HG03103 (cell line): ENCODE measurements at regions not wholly inside any gene's neighbourhood (a gene's known extent, or its start where the extent isn't known, plus 50 kb on each side); places are given as distances from the start of the nearest gene placed in this dataset.

ENCODE experiments used
- ATAC-seq: cut with Tn5 transposase; IDR thresholded peaks from one replicate; pipeline ENCODE4 v1.9.1; 2021; ENCODE audit warnings: low read depth; ENCODE audit not compliant: unreplicated experiment

DNA sequence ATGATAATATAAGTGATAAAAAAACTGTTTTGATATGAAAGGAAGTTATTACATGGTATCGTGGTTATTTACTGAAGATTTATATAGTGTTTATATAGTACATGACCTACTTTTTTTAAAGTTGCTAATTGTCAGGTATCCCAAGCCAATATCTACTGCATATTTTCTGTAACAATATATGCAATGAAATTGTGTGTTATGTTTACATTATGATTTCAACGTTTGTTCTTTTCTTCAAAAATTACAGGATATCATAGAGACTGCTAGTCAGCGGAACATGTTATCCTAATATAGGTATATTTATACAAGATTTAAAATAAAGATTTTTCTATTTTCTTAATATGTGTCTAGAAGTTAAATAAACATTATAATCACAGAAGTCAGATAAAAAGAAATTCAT, 167.5 kb upstream of the DPYD start:
- no peak for ATAC-seq

GRCh38 chr1:98086796-98087441, 166.1 kb upstream of the DPYD start:
- no peak for ATAC-seq

DNA sequence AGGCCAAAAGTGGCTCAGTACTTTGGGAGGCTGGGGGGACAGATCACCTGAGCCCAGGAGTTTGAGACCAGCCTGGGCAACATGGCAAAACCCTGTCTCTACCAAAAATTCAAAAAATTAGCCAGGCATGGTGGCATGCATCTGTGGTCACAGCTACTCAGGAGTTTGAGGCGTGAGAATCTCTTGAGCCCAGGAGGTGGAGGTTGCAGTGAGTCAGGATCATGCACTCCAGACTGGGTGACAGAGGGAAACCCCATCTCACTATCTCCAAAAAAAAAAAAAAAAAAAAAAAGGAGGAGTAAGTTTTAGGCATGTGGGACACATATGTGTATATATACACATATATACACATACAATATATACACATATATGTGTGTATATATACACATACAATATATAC, 165.3 kb upstream of the DPYD start:
- ATAC-seq, result no peak

- ATAC-seq, result no peak
Observed at GRCh38 chr1:98084188-98084587, 163.4 kb upstream of the DPYD start.

- ATAC-seq, result no peak
Observed at GRCh38 chr1:98081944-98082343, 161.1 kb upstream of the DPYD start.

DNA sequence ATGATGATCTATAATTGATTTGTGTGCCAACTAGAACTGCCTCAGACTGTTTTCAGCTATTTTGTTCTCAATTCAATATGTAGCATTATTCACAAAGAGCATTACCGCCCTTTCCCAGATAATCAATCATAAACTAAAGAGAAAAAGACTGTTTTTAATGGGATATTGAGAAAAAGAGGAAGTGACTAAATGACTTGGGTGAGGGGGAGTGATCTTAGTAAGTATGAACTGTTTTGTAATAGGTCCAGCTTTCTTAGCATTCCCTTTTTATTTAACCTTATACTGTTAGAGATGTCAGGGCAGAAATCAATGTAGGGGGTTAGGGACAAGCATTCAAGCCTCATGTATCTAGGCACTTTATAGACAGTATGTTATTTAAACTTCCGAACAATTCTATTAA, 157.8 kb upstream of the DPYD start:
- no peak for ATAC-seq

DNA sequence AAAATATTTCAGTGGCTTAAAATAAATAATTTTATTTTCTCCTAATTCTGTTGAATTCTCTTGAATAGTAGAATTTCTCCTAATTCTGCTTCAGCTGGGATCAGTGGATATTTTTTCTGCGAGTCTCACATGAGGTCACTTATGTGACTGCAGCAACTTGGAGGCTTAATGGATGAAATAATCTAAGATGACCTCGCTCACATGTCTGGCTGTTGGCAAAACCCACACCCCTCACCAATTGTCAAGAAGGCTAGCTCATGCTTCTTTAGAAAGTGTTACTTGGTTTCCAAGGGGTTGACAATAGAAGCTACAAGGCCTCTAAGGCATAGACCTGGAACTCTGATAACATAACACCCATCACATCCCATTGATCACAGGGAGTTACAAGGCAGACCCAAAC, 156.9 kb upstream of the DPYD start:
- ATAC-seq, result no peak

- no peak for ATAC-seq
Observed at GRCh38 chr1:98075626-98076025, 154.8 kb upstream of the DPYD start.

- ATAC-seq, result no peak
Observed at GRCh38 chr1:98073823-98074222, 153.0 kb upstream of the DPYD start.

DNA sequence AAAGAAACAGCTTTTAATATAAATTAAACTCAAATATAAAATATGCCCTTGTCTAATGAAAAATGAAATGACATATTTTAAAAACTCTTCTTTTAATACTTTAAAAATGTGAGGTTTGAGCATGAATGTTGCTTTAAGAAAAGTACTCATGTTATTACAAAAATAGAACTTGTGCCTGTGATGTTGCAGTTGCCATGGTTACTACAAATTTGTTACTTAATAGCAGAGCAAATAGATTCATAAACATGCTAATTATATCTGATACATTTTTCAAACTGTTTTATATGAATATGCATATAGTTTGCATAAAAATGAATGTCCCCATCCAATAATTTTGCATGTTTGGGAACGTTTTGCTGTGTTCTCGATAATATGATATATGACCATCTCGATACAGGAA, 152.3 kb upstream of the DPYD start:
- ATAC-seq, result no peak

DNA sequence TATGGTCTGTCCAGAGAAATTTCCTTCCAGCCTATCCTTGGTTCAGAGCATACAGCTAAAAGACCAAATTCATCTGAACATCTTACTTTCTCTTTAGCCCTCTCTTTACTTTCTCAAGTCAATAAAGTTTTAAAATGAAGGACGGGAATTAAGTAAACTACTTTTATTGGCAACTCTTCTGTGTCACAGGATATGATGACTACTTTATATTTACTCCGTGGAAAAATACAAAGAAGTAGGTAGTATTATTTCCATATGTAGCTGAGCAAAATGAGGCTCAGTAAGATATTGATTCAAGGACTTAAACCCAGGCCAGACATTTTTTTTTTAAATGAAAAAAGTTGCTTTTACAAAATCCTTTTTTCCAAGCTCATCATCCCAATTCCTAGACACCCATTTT, 151.2 kb upstream of the DPYD start:
- no peak for ATAC-seq

GRCh38 chr1:98068016-98068415, 147.2 kb upstream of the DPYD start:
- no peak for ATAC-seq

GRCh38 chr1:98066911-98067310, 146.1 kb upstream of the DPYD start:
- no peak for ATAC-seq

GRCh38 chr1:98059620-98060019, 138.8 kb upstream of the DPYD start:
- ATAC-seq, result no peak

GRCh38 chr1:98058676-98059075, 137.8 kb upstream of the DPYD start:
- ATAC-seq, result no peak

- no peak for ATAC-seq
Observed at GRCh38 chr1:98057236-98057910, 136.5 kb upstream of the DPYD start.

GRCh38 chr1:98056781-98057180, 135.9 kb upstream of the DPYD start:
- ATAC-seq, result no peak

GRCh38 chr1:98055457-98055856, 134.6 kb upstream of the DPYD start:
- ATAC-seq, result no peak

DNA sequence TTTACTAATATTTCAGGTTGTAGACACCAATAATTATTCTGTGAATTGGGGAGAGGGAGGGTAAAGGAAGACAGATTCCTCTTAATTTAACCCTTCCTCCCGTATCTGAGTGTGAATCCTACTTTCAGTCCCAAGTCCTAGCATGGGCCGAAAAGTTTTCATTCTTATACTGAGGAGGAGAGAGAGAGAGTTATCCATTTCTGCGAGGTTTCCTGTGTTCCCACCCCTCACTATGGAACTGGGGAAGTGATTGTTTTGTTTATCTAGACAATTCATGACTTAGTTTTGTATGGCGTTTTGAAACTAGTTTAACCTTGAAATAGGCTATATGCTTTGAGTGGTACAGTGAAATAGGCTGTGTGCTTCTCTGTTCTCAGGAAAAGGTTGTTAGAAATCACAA, 134.0 kb upstream of the DPYD start:
- ATAC-seq, result no peak

DNA sequence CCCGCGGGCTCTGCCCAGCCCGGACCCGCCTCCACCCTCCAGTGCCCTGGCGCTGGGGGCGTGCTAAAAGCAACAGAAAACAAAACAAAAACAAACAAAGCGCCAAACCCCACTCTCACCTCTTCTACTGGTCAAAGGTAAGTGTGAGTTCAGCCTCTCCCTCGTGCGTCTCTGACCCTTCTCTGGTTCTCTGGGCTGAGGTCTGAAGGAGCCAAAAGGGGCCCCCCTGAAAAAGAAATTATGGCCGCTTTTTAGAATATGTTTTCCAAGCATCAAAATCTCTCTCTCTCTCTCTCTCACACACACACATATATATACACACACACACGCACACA, 133.5 kb upstream of the DPYD start:
- no peak for ATAC-seq

DNA sequence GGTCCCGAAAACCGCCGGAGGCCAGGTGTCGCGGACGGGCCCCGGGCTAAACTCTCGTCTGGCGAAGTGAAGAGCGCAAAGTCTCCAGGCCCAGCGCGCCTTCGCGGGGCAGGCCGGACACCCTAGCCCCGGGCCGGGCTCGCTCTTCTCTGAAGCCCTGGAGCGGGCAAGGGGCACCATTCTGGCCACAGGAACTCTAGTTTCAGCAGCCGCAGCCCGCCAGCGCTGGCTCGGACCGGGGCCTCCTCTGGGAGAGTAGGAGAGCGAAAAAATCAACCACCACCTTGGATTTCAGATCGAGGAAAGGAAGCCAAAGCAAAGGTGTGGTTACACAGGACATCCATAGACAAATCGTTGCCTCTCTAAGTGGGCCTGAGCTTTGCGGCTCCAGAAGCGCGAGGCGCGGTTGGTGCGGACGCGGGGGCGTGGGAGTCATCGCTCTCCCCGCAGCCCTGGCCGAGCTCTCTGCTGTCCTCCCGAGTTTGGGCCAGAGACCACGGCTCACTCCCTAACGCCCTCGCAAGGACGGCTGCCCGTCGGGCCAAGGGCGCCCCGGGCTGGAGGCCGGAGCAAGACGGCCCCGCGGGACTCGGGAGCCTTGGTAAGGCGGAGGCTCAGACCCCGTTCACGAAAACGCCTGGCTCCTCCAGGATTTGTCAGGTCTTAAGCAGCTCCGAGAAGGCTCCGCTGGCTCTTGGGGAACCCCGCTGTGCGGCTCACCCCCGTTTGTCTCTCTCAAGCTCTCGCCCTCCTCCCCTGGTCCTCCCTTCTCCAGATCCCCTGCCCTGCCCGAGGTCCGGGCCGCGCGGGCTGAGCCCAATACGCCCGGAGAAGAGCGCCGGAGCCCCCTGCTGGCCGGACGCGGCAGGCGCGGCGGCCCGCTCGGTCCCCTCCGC, 132.9 kb upstream of the DPYD start:
- peak; percentile 92 for ATAC-seq
